T-helper 2 cell (primary cell): ENCODE measurements at regions not wholly inside any gene's neighbourhood (a gene's known extent, or its start where the extent isn't known, plus 50 kb on each side); places are given as distances from the start of the nearest gene placed in this dataset.
A peak's percentile ranks its signal among the peaks of the same experiment; 100 is the strongest.
"Not testable (repeated sequence)": the region's sequence is repeated elsewhere in the genome, so short reads cannot be mapped to it uniquely, and the experiment has no call there.

ENCODE experiments used
- DNase-seq, 5 experiments: peaks; one replicate each; pipeline versions ENCODE4 v3.0.0 to v3.0.0-alpha.2; 2012 to 2022

DNA sequence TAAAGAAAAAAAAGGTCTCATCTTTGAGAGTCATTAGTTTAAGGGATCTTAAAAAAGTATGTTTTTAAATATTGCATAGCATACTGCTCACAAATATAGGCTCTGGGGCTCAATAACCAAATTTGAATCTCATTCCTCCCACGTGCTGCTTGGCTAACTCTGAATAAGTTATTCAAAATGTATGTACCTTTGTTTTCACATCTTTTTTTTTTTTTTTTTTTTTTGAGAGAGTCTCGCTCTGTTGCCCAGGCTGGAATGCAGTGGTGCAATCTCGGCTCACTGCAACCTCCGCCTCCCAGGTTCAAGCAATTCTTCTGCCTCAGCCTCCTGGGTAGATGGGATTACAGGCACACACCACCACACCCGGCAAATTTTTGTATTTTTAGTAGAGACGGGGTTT is 335.6 kb downstream of the CRPPA start:
- not testable (repeated sequence) for DNase-seq

DNA sequence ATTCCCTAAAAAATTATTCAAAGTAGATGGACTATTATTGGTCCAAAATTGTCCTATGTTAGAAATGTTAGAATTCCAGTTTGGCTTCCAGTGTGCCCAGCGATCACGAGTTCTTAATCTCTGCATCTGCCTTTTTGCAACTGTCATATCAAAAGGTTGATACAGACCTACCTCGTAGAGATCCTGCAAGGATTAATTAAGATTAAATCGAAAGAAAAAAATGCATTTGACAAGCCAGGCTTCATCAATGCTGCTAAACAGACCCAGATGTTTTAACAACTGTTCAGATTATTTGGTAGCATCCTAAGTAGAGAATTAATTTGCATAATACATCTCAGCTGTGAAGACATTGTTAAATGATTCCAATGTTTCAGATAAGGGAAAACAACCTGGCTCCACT is 336.5 kb downstream of the CRPPA start:
- DNase-seq, result no peak

DNA sequence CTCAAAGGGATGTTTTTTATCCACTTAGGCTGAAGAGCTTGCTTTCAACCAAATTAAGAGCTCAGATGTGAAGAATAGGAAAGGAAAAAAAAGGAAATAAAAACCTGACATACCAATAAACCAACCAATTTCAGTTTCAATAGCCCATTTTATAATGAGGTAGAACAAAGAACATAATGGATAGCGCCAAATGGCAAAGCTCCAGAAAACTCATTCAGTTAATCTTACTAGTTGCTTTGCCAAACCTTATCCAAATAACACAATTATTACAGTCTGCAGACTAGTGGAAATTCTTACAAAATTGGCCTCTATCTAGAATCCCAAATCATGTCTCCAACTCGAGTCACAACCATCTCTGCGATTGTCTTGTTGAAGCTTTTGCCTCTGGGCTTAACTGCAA is 337.0 kb downstream of the CRPPA start:
- DNase-seq, result no peak

DNA sequence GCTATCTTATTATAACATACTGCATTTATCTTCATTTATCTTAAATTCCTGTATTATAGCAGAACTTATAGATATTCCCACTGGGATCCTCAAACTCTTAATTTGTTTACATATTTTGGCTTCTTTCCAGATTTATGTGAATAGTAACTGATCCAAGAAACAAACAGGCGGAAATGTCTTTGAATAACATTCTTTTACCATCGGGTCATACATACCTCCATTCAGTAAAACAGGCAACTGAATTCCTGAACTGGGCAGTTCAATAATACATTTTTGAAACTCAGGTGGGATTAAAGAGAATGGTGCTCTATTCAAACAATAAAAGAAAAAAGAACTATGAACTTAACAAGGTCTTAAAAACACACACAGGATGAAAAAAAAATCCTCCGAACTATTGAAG is 337.4 kb downstream of the CRPPA start:
- DNase-seq, result no peak

DNA sequence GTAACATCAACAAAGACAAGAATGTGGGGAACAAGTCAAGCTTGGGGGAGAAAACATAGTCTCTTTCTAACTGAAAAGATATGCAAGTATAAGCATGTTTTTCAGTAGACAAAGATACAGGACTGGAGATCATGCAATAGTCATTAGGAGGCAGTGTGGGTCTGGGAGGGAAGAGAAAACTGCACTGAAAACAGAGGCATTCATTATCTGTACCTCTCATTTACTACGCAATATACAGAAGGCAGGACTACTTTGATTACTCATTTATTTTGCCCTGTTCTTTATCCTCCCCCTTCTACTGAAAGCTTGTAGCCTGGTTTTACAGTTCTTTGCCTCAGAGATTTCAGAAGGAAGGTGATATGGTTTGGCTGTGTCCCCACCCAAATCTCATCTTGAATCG is 341.2 kb downstream of the CRPPA start:
- no peak for DNase-seq

DNA sequence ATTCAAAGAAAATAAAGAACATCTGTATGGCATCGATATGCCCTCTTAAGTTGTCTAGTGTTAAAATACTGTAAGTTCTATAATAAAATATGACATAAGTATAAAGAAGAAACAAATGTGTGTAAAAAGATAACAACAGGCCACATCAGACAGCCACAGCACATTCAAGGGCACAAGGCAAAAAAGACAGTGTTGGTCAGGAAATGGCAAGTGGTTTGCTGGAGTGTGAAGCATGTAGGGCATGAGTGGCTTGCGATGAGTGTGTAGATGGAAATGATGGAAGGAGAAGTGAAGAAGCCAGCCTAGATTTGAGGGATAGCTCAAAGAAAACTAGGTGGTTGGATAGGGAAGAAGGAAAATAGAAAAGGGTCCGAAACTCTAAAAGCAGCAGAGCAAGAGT is 341.6 kb downstream of the CRPPA start:
- DNase-seq, result no peak

DNA sequence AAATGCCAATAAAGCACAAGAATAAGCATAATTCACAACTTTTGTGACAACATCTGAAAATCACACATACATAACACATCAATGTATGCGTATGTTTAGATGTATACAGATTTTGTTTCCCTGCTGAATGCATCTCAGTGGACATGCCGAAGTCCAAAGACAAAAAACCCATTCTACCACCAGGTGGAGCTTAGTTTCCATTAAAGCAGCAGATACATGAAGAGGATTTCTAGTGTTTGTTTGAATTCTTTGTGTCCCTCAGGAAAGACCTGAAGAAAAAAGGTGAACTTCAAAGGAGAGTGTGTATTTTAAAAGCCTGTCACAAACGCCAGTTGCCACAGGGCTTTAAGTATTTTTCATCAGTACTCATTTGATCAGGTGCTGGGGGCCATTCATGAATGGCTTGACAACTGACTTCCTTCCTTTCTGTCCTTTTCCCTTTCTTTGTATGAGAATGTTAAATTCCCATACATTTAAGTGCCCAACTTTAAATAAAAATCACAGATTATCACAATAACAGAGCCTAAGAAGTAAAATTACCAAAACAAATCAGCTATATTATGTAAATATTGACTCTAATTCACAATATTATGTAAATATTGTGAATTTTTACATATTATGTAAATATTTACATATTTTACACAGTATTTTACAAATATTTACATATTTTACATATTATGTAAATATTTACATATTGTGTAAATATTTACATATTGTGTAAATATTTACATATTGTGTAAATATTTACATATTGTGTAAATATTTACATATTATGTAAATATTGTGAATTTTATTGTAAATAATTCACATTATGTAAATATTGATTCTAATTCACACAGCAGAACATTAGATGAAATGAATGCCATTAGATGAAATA is 343.0 kb downstream of the CRPPA start:
- peak in 1 of 5 experiments; percentile 26 for DNase-seq

DNA sequence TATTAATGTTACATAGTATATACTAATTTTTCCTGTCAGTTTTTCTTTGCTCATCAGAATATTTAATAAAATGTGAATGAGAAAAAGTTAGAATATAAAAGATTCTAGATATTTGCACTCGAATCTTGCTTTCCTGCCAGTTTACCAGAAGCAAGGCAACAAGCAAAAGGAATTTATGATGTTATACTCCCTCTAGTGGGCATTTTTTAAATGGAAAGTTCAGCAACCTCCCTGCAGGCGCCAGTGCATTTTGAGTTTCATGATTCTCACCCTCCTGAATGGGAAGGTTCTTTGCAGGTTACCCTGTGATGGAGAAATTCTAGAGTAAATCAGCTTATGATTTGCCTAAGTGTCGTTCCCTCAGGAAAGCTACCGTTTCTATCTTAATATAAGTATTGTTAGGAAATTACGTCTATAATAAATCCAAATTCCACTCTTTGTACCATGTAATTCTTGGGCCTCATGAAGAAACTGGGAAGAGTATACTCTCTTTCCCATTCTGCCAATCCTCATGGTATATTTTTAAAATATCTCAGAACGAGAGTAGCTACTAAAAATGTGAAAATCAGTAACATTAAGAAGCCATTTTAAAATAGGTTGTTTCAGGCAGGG is 350.0 kb downstream of the CRPPA start:
- peak in 2 of 5 experiments; percentile 15 to 33 for DNase-seq

DNA sequence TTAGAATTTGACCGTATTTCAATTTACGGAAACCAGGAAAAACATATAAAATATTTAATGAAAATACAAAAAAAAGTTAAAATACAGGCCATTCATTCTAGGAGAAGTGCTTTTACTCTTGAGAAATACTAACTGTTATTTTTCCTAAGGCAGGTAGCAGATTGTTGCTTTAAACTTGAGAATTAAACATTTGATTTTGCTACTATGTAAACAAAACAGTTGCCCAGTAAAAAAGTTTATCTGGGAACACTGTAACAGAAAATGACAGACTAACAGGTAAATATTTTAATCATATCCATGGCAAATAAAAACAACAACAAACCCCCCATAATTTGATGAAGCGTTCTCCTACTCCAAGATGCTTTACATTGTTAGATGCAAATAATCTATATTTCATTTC is 350.5 kb downstream of the CRPPA start:
- DNase-seq, result no peak

DNA sequence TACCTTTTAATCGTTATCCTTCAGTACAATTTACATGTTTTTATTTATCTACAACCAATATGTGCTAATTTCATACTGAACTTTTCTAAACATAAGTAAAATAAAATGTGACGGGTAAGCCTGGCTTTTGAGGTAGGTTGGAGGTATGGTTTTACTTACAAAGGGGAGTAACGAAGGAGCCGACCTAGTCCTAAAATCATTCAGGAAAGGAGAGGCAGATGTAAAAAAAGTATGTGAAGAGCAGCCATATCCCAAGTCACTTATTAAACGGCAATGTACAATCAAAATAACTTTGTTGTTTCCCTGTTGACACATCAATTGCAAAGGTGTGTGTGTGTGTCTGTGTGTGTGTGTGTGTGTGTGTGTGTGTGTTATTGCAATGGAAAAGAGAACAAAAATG is 351.3 kb downstream of the CRPPA start:
- no peak for DNase-seq

DNA sequence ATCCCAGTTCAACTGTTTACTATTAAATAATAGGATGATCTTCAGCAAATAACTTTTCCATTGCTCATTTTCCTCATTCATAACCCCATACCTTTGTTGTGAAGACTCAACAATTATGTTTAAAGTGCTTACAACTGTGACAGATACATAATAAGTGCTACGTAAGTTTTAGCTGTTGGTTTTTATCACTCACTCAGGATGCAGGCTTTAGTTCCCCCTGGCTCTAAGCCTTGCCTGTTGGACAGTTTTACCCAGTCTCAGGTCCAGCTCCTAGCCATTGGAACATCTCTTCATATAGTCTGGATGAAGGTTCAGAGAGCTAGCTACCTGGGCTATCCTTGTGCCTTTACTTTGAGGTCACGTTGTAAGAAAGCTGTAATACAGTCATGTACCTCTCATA is 353.2 kb downstream of the CRPPA start:
- DNase-seq, result no peak

DNA sequence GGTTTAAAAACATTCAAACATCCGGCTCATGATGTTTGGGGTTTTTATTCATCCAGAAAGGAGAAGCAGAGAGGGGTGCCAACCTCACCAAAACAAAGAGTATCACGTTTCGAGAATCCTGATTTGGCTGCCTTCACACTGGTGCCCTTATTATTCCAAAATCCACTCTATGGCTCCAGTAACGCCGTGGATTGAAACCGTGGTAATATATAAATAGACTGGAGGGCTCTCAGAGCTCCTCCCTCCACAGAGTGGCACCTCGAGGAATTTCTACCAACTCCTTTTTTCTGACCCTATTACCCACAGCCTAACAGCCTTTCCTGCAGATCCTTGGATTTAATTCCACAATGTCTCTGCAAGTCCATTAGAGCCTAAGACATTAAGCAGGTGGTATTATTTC is 353.6 kb downstream of the CRPPA start:
- DNase-seq, result no peak

DNA sequence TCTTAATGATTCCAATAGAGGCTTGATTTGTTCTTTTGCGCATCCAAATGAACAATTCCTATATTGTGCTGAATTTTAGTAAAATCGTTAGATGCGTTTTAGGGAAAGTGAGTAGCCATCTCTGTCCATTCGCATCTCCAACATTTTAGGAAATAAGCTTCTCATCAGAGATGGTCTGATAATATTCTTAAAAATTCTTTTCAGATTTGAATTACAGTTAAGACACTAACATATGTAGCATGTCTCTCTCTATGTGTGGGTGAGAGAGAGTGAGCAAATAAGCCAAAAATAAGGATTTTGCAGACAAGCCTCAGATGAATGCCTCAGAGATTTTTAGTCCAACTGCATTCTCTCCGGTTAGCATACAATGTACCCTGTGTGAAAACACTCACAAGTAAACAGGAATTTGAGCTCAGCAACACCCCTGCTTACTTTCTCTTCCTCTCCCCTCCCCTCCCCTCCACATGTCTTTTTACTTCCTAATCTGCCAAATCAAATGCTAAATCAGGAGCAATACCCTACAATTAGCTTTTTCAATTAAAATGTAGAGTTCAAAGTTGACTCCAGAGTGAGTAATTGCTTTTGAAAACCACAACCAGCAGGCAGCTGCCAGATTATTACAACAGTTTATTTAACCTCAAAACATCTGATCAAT is 354.4 kb downstream of the CRPPA start:
- DNase-seq, result no peak

DNA sequence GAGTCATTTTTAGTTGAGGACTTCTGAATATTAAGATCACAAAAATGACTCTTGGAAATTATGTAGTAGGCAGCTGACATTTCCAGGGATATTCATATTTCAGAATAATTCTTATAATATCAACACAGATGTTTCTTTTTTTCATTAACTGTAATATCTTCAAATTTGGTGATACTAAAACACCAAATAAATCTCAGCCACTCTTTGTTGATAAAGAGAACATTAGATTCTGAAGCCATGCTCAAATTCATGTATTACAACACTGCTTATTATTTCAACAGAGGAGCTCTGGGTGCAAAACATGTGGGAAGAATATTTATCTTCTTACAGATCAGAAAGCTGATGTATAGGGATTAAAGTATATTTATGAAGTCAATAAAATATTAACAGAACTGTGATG is 355.4 kb downstream of the CRPPA start:
- DNase-seq, result no peak

DNA sequence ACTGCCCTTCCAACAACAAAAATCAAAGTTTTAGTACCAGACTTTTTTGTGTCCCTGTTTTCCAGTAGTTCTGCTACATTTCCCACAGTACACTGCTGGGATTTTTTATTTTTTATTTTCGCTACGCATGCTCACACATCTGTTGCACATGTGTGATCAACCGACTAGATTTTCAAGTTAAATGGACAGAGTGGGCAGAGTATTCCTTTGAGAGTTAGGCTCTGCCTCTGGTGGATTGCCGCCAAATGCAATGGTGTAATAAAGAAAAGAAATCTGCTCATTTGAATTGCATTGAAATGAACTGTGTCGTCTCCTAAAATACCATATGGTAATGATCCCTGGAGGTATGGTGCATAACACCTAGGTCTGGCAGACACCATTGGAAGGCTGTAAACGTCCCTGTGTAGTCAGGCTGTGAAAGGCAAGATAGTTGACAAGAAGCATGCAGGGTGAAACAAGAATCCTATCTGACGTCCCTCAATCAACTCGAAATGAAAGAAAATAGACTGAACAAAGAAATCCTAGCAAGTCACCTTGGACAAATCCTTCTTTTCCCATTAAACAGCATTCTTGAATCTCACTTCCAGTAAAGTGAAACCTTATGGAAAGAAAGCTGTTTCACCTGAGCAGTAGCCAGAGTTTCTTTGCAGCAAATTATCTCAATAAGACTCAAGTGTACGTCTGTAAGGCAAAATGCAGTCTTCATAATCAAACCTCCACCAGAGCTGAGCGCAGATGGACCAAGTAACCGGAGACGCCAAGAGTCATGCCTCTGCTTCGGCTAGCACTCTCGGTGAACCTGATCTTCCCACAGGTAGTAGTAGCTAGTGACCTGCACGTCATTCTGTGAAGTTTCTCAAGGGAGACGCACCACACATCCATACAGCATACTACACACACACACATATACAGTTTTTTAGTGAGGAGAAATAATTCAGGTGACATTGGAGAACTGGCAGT is 357.3 kb downstream of the CRPPA start:
- DNase-seq, result no peak

DNA sequence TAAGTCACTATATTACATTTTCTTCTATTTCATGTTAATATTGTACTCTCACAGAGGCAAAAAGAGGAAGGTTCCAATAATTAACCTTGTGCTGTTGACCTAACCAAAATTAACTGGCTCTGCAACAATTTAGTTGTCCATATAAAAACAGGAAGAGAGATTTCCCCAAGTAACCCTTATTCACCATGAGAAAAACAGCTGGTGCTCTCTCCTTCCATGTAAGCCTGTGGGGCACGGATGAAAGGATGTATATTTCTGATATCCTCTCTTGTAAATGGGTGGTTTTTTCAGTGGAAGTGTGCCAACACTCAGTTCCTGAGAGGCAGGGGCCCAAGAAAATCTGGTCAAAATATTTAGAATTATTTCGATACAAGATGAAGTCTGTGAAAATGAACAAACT is 358.1 kb downstream of the CRPPA start:
- no peak for DNase-seq

DNA sequence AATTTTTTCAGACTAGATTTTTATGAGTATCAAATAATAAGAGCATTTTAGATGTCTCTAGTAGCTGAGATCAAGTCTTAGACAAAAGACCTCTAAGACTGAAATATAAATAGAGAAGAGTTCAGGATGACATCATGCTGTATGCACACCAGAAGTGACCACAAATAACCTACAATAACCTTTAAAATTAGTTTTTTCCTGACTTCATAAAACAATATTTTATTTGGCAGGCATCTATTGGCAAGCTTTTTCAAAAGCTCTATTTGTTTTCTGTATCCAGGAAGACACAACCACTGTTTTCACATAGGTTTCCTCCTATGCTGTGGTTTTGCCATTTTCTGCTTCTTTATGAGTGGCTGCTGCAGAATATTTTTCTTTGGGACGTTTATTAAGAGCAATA is 359.1 kb downstream of the CRPPA start:
- DNase-seq, result no peak

DNA sequence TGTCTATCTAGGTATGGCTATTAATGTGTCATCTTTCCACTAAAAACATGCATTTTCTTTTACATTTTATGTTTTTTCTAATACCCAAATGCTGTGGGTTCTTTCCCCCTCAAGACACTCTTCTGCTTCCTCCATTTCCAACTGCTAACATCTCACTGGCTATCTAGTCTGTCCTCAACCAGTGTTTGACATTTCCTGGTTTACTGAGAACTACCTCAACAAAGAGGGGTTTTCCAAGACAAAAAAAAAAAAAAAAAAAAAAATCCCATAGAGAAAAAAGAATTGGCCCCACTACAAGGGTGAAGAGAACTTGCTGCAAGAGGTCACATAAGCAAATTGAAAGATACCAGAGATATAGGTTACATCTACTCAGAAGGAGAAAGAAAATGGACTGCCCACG is 359.7 kb downstream of the CRPPA start:
- no peak for DNase-seq

DNA sequence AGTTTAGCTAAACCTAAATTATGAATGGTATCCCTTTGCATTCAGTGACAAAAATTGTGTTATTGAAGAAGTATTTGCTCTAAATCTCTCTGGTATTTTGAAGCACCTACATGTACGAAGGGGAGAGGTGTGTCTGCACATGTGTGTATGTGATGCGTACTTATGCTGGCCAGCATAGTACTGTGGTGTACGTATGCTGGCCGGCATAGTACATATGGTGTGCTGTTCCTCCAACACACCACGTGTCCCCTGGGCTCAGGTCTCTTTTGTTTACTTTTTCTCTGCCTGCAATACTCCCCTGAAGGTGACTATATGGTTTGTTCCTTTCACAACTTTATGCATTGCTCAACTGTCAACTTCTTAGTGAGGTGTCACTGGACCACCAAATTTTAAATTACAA is 360.3 kb downstream of the CRPPA start:
- DNase-seq, result no peak

DNA sequence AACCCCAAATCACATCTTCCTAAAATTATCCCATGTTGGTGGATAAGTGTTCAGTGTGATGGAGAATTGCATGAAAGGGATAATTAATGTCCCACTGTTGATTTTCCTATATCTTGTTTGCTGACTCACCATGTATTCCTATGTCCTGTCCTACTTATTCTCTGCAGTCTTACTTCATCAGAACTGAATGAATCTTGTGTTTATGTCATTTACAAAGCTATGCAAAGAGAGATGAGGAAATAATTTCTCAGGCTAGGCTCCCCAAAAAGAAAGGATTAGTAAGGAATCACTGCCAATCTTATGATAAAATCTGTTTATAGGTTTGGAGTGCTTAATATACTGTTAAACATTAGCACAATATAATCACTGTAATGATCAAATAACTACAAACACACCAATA is 360.8 kb downstream of the CRPPA start:
- DNase-seq, result no peak

DNA sequence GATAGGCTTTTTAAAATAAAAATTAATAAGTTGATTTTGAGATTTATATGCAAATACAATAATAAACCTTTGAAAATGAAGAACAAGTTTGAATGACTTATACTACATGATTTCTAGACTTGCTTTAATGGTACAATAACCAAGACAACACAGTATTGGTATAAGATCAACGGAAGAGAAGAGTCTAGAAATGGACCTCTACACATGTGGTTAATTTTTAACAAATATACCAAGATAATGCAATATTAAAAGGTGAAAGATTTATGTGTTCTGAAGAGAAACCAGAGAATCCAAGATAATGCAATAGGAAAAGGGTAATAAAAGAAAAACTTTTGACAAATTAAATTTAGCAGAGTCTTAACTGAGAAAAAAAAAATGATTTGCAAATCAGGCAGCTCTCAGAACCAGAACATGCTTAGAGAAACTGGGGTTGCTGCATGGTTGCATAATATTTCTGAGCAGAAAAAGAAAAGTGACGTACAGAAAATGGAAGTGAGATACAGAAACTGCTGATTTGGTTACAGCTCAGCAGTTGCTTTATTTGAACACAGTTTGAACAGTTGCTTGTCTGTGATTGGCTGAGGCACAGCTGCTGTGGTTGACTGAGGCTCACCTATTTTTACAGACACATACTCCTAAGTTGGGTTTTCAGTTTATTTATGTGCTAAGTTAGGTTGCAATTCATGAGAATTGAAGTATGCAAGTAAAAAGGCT is 365.9 kb downstream of the CRPPA start:
- no peak for DNase-seq
